K562 (cell line): ENCODE measurements at regions not wholly inside any gene's neighbourhood (a gene's known extent, or its start where the extent isn't known, plus 50 kb on each side); places are given as distances from the start of the nearest gene placed in this dataset.

Experiments used
- ATAC-seq: fragments of 200-7000 bp; cut with Tn5 transposase; 3 replicates; pipeline ENCODE4 v1.9.1; 2020; ENCODE audit warnings: moderate library complexity
- BruUV-seq: library from RNA; stranded (reverse); fragments of 400-500 nt; replicated peaks from 2 replicates; lab custom pipeline; 2021; lab: Mats Ljungman, UMichigan
- CTCF ChIA-PET: fragments of 300-600 bp; formaldehyde crosslinking; extraction: SDS; loops from one replicate; lab custom pipeline; 2021; ENCODE audit warnings: low intra/inter-chr PET ratio; lab: Yijun Ruan, JAX
- POLR2A ChIA-PET: fragments of 300-600, 350-650 bp; sonication (Branson Sonifier 250); formaldehyde crosslinking; extraction: SDS; loops from one replicate; lab custom pipeline; 2021; ENCODE audit warnings: antibody characterized with exemption, inconsistent platforms; lab: Yijun Ruan, JAX
- DNase-seq, 4 experiments: peaks; one replicate each; pipeline versions ENCODE4 v3.0.0 to v3.0.0-alpha.2; 2011 to 2018; ENCODE audit warnings: low spot score in 3 of 4, mixed read lengths in 3 of 4; ENCODE audit errors: extremely low read depth in 1 of 4
- FAIRE-seq: peaks from 2 replicates; lab custom pipeline; 2011; peaks lifted over from hg19 to GRCh38; lab: Jason Lieb, UNC
- H2AFZ ChIP-seq: 2 replicates; pipeline ENCODE4 v1.6.0; 2011; ENCODE audit warnings: low read depth, low read length, control low read depth, inconsistent platforms
- H3K27ac ChIP-seq: fragments of 200-600 bp; 3 replicates; pipeline ENCODE4 v1.8.0; 2011; ENCODE audit warnings: low read depth, mild to moderate bottlenecking, control low read depth, inconsistent platforms, low read length, moderate library complexity, mixed read lengths; ENCODE audit errors: extremely low read depth
- H3K27me3 ChIP-seq, 2 experiments: fragments of 300-600 bp in 1 of 2; 2 replicates in 1 of 2; 3 replicates in 1 of 2; pipeline versions ENCODE4 v1.6.0 to v1.8.0; 2011; ENCODE audit warnings: inconsistent platforms in 2 of 2, low read length in 2 of 2, mild to moderate bottlenecking in 1 of 2, mixed read lengths in 1 of 2, moderate library complexity in 1 of 2; ENCODE audit not compliant: control insufficient read depth in 2 of 2, insufficient read depth in 2 of 2
- H3K36me3 ChIP-seq: fragments of 300-600 bp; 3 replicates; pipeline ENCODE4 v1.8.0; 2011; ENCODE audit warnings: mild to moderate bottlenecking, low read length, inconsistent platforms; ENCODE audit not compliant: control insufficient read depth, insufficient read depth
- H3K4me1 ChIP-seq, 2 experiments: fragments of 200-600 bp in 1 of 2; replicated peaks in 1 of 2; 2 replicates in 1 of 2; 3 replicates in 1 of 2; pipeline versions ENCODE4 v1.5.1 to v1.8.0; 2011; ENCODE audit warnings: inconsistent platforms in 2 of 2, low read length in 2 of 2, mild to moderate bottlenecking in 1 of 2, mixed read lengths in 1 of 2, moderate library complexity in 1 of 2; ENCODE audit not compliant: control insufficient read depth in 2 of 2, insufficient read depth in 2 of 2
- H3K4me2 ChIP-seq: 2 replicates; pipeline ENCODE4 v1.6.1; 2011; ENCODE audit warnings: low read length, control low read depth, inconsistent platforms, mixed read lengths; ENCODE audit not compliant: insufficient read depth
- H3K4me3 ChIP-seq: fragments of 200-600 bp; sonication (generic), shearing (Covaris generic); 2 replicates; pipeline ENCODE4 v1.5.1; 2016; ENCODE audit warnings: control low read depth, inconsistent platforms
- H3K79me2 ChIP-seq: fragments of 200-600 bp; 3 replicates; pipeline ENCODE4 v1.8.0; 2011; ENCODE audit warnings: low read length, inconsistent platforms; ENCODE audit not compliant: control insufficient read depth, insufficient read depth
- H3K9ac ChIP-seq, 2 experiments: 2 replicates each; pipeline versions ENCODE4 v1.6.0 to v1.6.1; 2011; ENCODE audit warnings: low read depth in 2 of 2, low read length in 2 of 2, control low read depth in 1 of 2, inconsistent platforms in 1 of 2, mild to moderate bottlenecking in 1 of 2, mixed read lengths in 1 of 2; ENCODE audit not compliant: insufficient read depth in 1 of 2
- H3K9me1 ChIP-seq: one replicate; pipeline ENCODE4 v1.6.0; 2011; ENCODE audit warnings: inconsistent platforms, mild to moderate bottlenecking, low read length, moderate library complexity; ENCODE audit not compliant: control insufficient read depth, insufficient read depth
- H3K9me3 ChIP-seq: replicated peaks from 2 replicates; pipeline ENCODE4 v1.5.1; 2011; ENCODE audit warnings: low read depth, low read length, inconsistent platforms; ENCODE audit not compliant: control insufficient read depth, insufficient read depth
- H4K20me1 ChIP-seq: replicated peaks from 2 replicates; pipeline ENCODE4 v1.6.1; 2011; ENCODE audit warnings: low read length, inconsistent platforms, mixed read lengths; ENCODE audit not compliant: control insufficient read depth, insufficient read depth
- DIDO1 ChIP-seq: fragments of 450-650 bp; IDR thresholded peaks from 2 replicates; pipeline ENCODE4 v1.6.1; 2016; ENCODE audit warnings: low read depth, missing biosample characterization, missing genetic modification characterization
- GABPA ChIP-seq: fragments of 200-800 bp; sonication (Bioruptor generic); conservative IDR thresholded peaks from 2 replicates; pipeline ENCODE4 v1.6.1; 2016; ENCODE audit warnings: low read depth, missing genetic modification characterization, missing compliant biosample characterization
- HES1 ChIP-seq: fragments of 450-650 bp; IDR thresholded peaks from 2 replicates; pipeline ENCODE4 v1.6.1; 2016; ENCODE audit warnings: low read depth, mild to moderate bottlenecking, moderate library complexity
- L3MBTL2 ChIP-seq: fragments of 450-650 bp; IDR thresholded peaks from 2 replicates; pipeline ENCODE4 v1.6.1; 2016; ENCODE audit warnings: mild to moderate bottlenecking, moderate library complexity
- MYNN ChIP-seq, 2 experiments: sonication (generic); formaldehyde crosslinking in 1 of 2; IDR thresholded peaks; 2 replicates each; pipeline versions ENCODE4 v1.5.0 to v1.6.1; 2016 to 2020; ENCODE audit warnings: antibody characterized with exemption in 1 of 2, missing genetic modification reagents in 1 of 2
- NCOA4 ChIP-seq: fragments of 450-650 bp; IDR thresholded peaks from 2 replicates; pipeline ENCODE4 v1.6.1; 2018; ENCODE audit warnings: mild to moderate bottlenecking; ENCODE audit not compliant: partially characterized antibody
- NONO ChIP-seq, 2 experiments: fragments of 200-400 bp in 1 of 2; fragments of 450-650 bp in 1 of 2; formaldehyde crosslinking in 1 of 2; IDR thresholded peaks; 2 replicates each; pipeline ENCODE4 v1.6.1; 2017; ENCODE audit warnings: low read depth in 2 of 2, mild to moderate bottlenecking in 2 of 2, moderate library complexity in 2 of 2, low read length in 1 of 2
- RFX1 ChIP-seq: fragments of 450-650 bp; IDR thresholded peaks from 2 replicates; pipeline ENCODE4 v1.6.1; 2016; ENCODE audit warnings: mild to moderate bottlenecking, moderate library complexity
- SREBF2 ChIP-seq: sonication (generic); formaldehyde crosslinking; IDR thresholded peaks from 2 replicates; pipeline ENCODE4 v1.4.0; 2020; ENCODE audit warnings: mild to moderate bottlenecking, missing genetic modification reagents
- YY1 ChIP-seq, 3 experiments: IDR thresholded peaks; 2 replicates each; pipeline ENCODE4 v1.6.1; 2011; ENCODE audit warnings: low read length in 2 of 3, mild to moderate bottlenecking in 2 of 3, moderate library complexity in 2 of 3, borderline replicate concordance in 1 of 3, control low read depth in 1 of 3, low read depth in 1 of 3; ENCODE audit not compliant: insufficient read depth in 3 of 3, insufficient replicate concordance in 2 of 3, control insufficient read depth in 1 of 3, insufficient read length in 1 of 3; ENCODE audit errors: extremely low read depth in 1 of 3
- ZNF174 ChIP-seq: fragments of 250-450 bp; sonication (Bioruptor Pico); IDR thresholded peaks from 2 replicates; pipeline ENCODE4 v1.4.0; 2020; ENCODE audit warnings: mild to moderate bottlenecking
- ZNF277 ChIP-seq: fragments of 250-450 bp; sonication (Bioruptor Pico); IDR thresholded peaks from 2 replicates; pipeline ENCODE4 v1.8.0; 2022; ENCODE audit warnings: inconsistent platforms, mild to moderate bottlenecking, moderate library complexity, borderline replicate concordance
- ZSCAN29 ChIP-seq: fragments of 450-650 bp; IDR thresholded peaks from 2 replicates; pipeline ENCODE4 v1.6.1; 2017
- WGBS: fragments of 100-300 bp; shearing (Covaris generic); methylation state at CpG from one replicate; pipeline ENCODE4 v1.1.6; 2016; ENCODE audit warnings: low coverage, mixed read lengths; ENCODE audit not compliant: insufficient coverage; ENCODE audit errors: missing lambda C conversion rate; 5-methylcytosine and 5-hydroxymethylcytosine counted together
- in situ Hi-C: fragments of 300-500 bp; cut with MboI; formaldehyde crosslinking; loops from 4 replicates; pipeline ENCODE4 v1.15.0; 2018; ENCODE audit warnings: inconsistent platforms, mixed read lengths
- intact Hi-C: fragments of 100-400 bp; cut with micrococcal nuclease; formaldehyde crosslinking; loops from 2 replicates; pipeline ENCODE4 v1.14.2; 2022
- TF ChIP-seq, protein P1 (sequence below): fragments of 250-450 bp; sonication (Bioruptor Pico); IDR thresholded peaks from 2 replicates; pipeline ENCODE4 v1.9.0; 2021; ENCODE audit warnings: mild to moderate bottlenecking, inconsistent platforms

DNA sequence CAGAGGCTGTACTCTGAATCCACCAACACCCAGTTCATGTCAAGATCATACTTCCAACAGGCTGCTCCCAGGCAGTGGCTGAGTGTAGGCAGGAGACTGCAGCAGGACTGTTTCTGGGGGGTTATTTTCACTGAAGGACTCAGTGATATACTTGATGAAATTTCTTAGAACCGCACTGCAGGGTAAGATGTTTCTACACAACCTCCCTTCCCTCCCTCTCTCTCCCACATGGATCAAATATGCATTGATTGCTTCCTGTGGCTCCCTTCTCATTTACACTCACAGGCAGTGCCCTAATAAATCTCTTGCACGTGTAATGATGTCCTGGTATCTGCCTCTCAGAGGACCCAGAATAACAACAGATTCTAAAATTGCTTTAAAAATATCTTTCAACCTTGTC is 251.3 kb upstream of the CCDC179 start:
- H3K9me1 ChIP-seq = no peaks in the 10 kb centered on the region
- H4K20me1 ChIP-seq = no peaks in the 10 kb centered on the region
- no peak overlapping the region for H3K4me3 ChIP-seq
- FAIRE-seq (no peak), DNase-seq (no peak), ATAC-seq (no peak)
- POLR2A ChIA-PET = no interaction called here
- TF ChIP-seq ZNF277 (CRISPR knock-in tag) (no peak), GABPA (tag) (no peak), SREBF2 (no peak), DIDO1 (no peak), NONO (IDR thresholded peaks at IDR 0.05; ENCODE audit: low read depth in 2 of 2, low read length in 1 of 2) (no peak), ZNF174 (CRISPR knock-in tag) (no peak), RFX1 (no peak), ZSCAN29 (no peak), NCOA4 (no peak), MYNN (IDR thresholded peaks at IDR 0.05) (no peak), MYNN (CRISPR knock-in tag; IDR thresholded peaks at IDR 0.05) (no peak), YY1 (IDR thresholded peaks at IDR 0.05; ENCODE audit: borderline replicate concordance in 1 of 3, control insufficient read depth in 1 of 3, extremely low read depth in 1 of 3, insufficient read depth in 3 of 3, insufficient read length in 1 of 3, insufficient replicate concordance in 2 of 3, low read depth in 1 of 3, low read length in 2 of 3) (no peak), L3MBTL2 (no peak), HES1 (no peak)
- TF ChIP-seq, protein P1, sequence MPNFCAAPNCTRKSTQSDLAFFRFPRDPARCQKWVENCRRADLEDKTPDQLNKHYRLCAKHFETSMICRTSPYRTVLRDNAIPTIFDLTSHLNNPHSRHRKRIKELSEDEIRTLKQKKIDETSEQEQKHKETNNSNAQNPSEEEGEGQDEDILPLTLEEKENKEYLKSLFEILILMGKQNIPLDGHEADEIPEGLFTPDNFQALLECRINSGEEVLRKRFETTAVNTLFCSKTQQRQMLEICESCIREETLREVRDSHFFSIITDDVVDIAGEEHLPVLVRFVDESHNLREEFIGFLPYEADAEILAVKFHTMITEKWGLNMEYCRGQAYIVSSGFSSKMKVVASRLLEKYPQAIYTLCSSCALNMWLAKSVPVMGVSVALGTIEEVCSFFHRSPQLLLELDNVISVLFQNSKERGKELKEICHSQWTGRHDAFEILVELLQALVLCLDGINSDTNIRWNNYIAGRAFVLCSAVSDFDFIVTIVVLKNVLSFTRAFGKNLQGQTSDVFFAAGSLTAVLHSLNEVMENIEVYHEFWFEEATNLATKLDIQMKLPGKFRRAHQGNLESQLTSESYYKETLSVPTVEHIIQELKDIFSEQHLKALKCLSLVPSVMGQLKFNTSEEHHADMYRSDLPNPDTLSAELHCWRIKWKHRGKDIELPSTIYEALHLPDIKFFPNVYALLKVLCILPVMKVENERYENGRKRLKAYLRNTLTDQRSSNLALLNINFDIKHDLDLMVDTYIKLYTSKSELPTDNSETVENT = no peak
- no peaks in the 10 kb centered on the region for H3K4me1 ChIP-seq
- 0% methylated on average over 2 of the region's 2 CpGs for WGBS
- in situ Hi-C loops (no loop called here), intact Hi-C loops (no loop called here)
- no peaks in the 10 kb centered on the region for H3K79me2 ChIP-seq
- H3K27me3 ChIP-seq = no peaks in the 10 kb centered on the region
- H3K27ac ChIP-seq = no peak overlapping the region
- H3K4me2 ChIP-seq = no peak overlapping the region
- no TSS peak for BruUV-seq
- no peak overlapping the region for H3K9ac ChIP-seq
- CTCF ChIA-PET = no interaction called here
- no peaks in the 10 kb centered on the region; the same call in 1 of the 2 replicates for H3K9me3 ChIP-seq
- H3K36me3 ChIP-seq = no peaks in the 10 kb centered on the region
- no peak overlapping the region for H2AFZ ChIP-seq
